ENCODE measurements at regions not wholly inside any gene's neighbourhood (a gene's known extent, or its start where the extent isn't known, plus 50 kb on each side); places are given as distances from the start of the nearest gene placed in this dataset.

GRCh38 chr7:85479918-85480643 is 293.2 kb upstream of the SEMA3D start:
- TF ChIP-seq, protein P1, sequence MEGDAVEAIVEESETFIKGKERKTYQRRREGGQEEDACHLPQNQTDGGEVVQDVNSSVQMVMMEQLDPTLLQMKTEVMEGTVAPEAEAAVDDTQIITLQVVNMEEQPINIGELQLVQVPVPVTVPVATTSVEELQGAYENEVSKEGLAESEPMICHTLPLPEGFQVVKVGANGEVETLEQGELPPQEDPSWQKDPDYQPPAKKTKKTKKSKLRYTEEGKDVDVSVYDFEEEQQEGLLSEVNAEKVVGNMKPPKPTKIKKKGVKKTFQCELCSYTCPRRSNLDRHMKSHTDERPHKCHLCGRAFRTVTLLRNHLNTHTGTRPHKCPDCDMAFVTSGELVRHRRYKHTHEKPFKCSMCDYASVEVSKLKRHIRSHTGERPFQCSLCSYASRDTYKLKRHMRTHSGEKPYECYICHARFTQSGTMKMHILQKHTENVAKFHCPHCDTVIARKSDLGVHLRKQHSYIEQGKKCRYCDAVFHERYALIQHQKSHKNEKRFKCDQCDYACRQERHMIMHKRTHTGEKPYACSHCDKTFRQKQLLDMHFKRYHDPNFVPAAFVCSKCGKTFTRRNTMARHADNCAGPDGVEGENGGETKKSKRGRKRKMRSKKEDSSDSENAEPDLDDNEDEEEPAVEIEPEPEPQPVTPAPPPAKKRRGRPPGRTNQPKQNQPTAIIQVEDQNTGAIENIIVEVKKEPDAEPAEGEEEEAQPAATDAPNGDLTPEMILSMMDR (IDR thresholded peaks at IDR 0.05) = no peak
- no peak for TF ChIP-seq POLR2AphosphoS5 (IDR thresholded peaks at IDR 0.05)
- no peak for TF ChIP-seq POLR2A (IDR thresholded peaks at IDR 0.05)
- no peaks in the 10 kb centered on the region for H3K27me3 ChIP-seq
- no peaks in the 10 kb centered on the region for H3K9me3 ChIP-seq
- no peak overlapping the region for H3K4me3 ChIP-seq
- no peaks in the 10 kb centered on the region for H3K4me1 ChIP-seq
- H3K36me3 ChIP-seq = no peaks in the 10 kb centered on the region
- intact Hi-C loops (cut with DNase I; ENCODE audit: low total_unique reads) = no loop called here
- H3K27ac ChIP-seq = no peak overlapping the region
- DNase-seq (ENCODE audit: low spot score in 2 of 2) = no peak

DNA sequence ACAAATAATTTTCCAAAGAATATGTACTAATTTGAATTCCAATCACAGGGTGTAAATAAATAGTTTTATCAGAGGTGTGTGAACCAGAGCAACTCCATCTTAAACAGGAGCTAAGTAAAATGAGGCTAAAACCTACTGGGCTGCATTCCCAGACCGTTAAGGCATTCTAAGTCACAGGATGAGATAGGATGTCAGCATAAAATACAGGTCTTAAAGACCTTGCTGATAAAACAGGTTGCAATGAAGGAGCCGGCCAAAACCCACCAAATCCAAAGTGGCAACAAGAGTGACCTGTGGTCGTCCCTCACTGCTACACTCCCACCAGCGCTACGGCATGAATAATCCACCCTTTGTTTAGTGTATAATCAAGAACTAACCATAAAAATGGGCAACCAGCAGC is 291.7 kb upstream of the SEMA3D start:
- no peaks in the 10 kb centered on the region for H3K4me1 ChIP-seq
- H3K27me3 ChIP-seq = no peaks in the 10 kb centered on the region
- intact Hi-C loops (cut with DNase I; ENCODE audit: low total_unique reads) = no loop called here
- H3K27ac ChIP-seq = no peak overlapping the region
- H3K36me3 ChIP-seq = no peaks in the 10 kb centered on the region
- no peak for DNase-seq (ENCODE audit: low spot score in 2 of 2)
- TF ChIP-seq POLR2A (IDR thresholded peaks at IDR 0.05) (no peak), POLR2AphosphoS5 (IDR thresholded peaks at IDR 0.05) (no peak)
- TF ChIP-seq, protein P1 (IDR thresholded peaks at IDR 0.05) = no peak
- no peaks in the 10 kb centered on the region for H3K9me3 ChIP-seq
- H3K4me3 ChIP-seq = no peak overlapping the region

DNA sequence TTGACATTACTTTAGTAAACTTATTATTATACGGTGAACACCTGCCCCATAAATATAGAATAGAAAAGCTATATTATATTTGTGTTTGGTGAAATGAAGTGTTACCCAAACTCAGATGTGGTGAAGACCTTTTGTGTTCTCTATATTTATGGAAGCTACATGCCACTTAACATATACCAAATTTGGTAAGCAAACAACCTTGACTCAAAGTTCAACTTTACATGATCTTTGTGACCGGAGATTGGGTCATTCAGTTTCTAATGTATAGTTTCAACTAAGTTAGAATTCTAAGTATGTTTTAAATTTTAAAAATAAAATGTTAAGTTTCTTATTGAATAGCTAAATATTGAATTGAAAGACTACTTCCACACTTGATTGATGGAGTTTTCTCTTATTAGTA is 288.6 kb upstream of the SEMA3D start:
- H3K4me1 ChIP-seq = no peaks in the 10 kb centered on the region
- H3K36me3 ChIP-seq = no peaks in the 10 kb centered on the region
- no peaks in the 10 kb centered on the region for H3K9me3 ChIP-seq
- TF ChIP-seq POLR2AphosphoS5 (IDR thresholded peaks at IDR 0.05) (no peak), POLR2A (IDR thresholded peaks at IDR 0.05) (no peak)
- TF ChIP-seq, protein P1 (IDR thresholded peaks at IDR 0.05) = no peak
- no peak for DNase-seq (ENCODE audit: low spot score in 2 of 2)
- H3K27ac ChIP-seq = no peak overlapping the region
- intact Hi-C loops (cut with DNase I; ENCODE audit: low total_unique reads) = no loop called here
- H3K27me3 ChIP-seq = no peaks in the 10 kb centered on the region
- no peak overlapping the region for H3K4me3 ChIP-seq

- intact Hi-C loops (cut with DNase I; ENCODE audit: low total_unique reads) = no loop called here
- no peaks in the 10 kb centered on the region for H3K36me3 ChIP-seq
- TF ChIP-seq POLR2A (IDR thresholded peaks at IDR 0.05) = no peak
- TF ChIP-seq POLR2AphosphoS5 (IDR thresholded peaks at IDR 0.05) = no peak
- TF ChIP-seq, protein P1 (IDR thresholded peaks at IDR 0.05) = no peak
Measured at GRCh38 chr7:85475071-85475470, 288.2 kb upstream of the SEMA3D start.

GRCh38 chr7:85474234-85474633 is 287.4 kb upstream of the SEMA3D start:
- intact Hi-C loops (cut with DNase I; ENCODE audit: low total_unique reads) = no loop called here

More at GRCh38 chr7:85475071-85475470, 288.2 kb upstream of the SEMA3D start:
- no peak overlapping the region for H3K27ac ChIP-seq
- no peaks in the 10 kb centered on the region for H3K4me1 ChIP-seq
- no peak for DNase-seq (ENCODE audit: low spot score in 2 of 2)
- H3K9me3 ChIP-seq = no peaks in the 10 kb centered on the region
- H3K4me3 ChIP-seq = no peak overlapping the region
- H3K27me3 ChIP-seq = no peaks in the 10 kb centered on the region

More at GRCh38 chr7:85474234-85474633, 287.4 kb upstream of the SEMA3D start:
- no peak overlapping the region for H3K4me3 ChIP-seq
- H3K36me3 ChIP-seq = no peaks in the 10 kb centered on the region
- no peak overlapping the region for H3K27ac ChIP-seq
- no peaks in the 10 kb centered on the region for H3K4me1 ChIP-seq
- no peak for DNase-seq (ENCODE audit: low spot score in 2 of 2)
- TF ChIP-seq, protein P1 (IDR thresholded peaks at IDR 0.05) = no peak
- TF ChIP-seq POLR2A (IDR thresholded peaks at IDR 0.05) (no peak), POLR2AphosphoS5 (IDR thresholded peaks at IDR 0.05) (no peak)
- H3K9me3 ChIP-seq = no peaks in the 10 kb centered on the region
- H3K27me3 ChIP-seq = no peaks in the 10 kb centered on the region

Data from breast epithelium (tissue), 4 donors.